ENCODE measurements at regions not wholly inside any gene's neighbourhood (a gene's known extent, or its start where the extent isn't known, plus 50 kb on each side); places are given as distances from the start of the nearest gene placed in this dataset.

- Histone ChIP-seq H3K9me3 (no peaks in the 10 kb centered on the region), H3K27ac (no peak overlapping the region), H3K4me1 (ENCODE audit: insufficient read depth) (no peaks in the 10 kb centered on the region), H3K27me3 (no peaks in the 10 kb centered on the region), H3K36me3 (no peaks in the 10 kb centered on the region), H3K4me3 (no peak overlapping the region)
- no peak for TF ChIP-seq CTCF (IDR thresholded peaks at IDR 0.05)
- no peak for TF ChIP-seq EP300 (IDR thresholded peaks at IDR 0.05)
- TF ChIP-seq POLR2A (IDR thresholded peaks at IDR 0.05), result no peak
- WGBS, 3 donors, result 32 to 36% (median 35%) methylated on average over 9 of the region's 9 CpGs
- DNase-seq, result no peak
- intact Hi-C loops (cut with DNase I), result no loop called here
Observed at GRCh38 chr13:59458908-59459579, 704.7 kb downstream of the DIAPH3 start.

- no peak overlapping the region for H3K27ac ChIP-seq
- DNase-seq, result no peak
- H3K36me3 ChIP-seq, result no peaks in the 10 kb centered on the region
- H3K4me3 ChIP-seq, result no peak overlapping the region
- H3K4me1 ChIP-seq (ENCODE audit: insufficient read depth), result no peaks in the 10 kb centered on the region
- intact Hi-C loops (cut with DNase I), result no loop called here
- no peaks in the 10 kb centered on the region for H3K27me3 ChIP-seq
- H3K9me3 ChIP-seq, result no peaks in the 10 kb centered on the region
- TF ChIP-seq CTCF (IDR thresholded peaks at IDR 0.05) (no peak), POLR2A (IDR thresholded peaks at IDR 0.05) (no peak), EP300 (IDR thresholded peaks at IDR 0.05) (no peak)
- WGBS, 3 donors, result 85 to 93% (median 91%) methylated on average over 2 of the region's 2 CpGs
Observed at GRCh38 chr13:59459972-59460371, 703.8 kb downstream of the DIAPH3 start.

DNA sequence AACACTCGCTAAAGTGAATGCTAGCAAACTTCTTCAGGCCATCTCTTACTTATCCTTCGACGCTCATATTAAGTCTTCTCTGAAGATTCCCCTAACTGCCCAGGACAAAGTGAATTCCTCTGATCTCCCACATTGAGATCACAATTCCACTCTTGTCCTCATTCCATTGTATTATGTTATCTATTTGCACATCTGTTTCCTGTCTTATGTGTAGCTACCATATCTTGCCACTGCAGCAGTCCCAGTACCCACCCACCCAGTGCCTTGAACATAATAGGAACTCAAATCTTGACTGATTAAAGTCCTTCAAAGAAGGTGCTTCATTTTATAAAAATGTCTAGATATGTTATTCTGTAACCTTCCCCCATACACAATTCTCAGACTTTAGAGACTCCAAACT lies 702.3 kb downstream of the DIAPH3 start:
- intact Hi-C loops (cut with DNase I), result no loop called here
- no peaks in the 10 kb centered on the region for H3K36me3 ChIP-seq
- 86 to 92% (median 89%) methylated on average over 3 of the region's 3 CpGs for WGBS, 3 donors
- no peaks in the 10 kb centered on the region for H3K9me3 ChIP-seq
- TF ChIP-seq CTCF (IDR thresholded peaks at IDR 0.05) (no peak), POLR2A (IDR thresholded peaks at IDR 0.05) (no peak), EP300 (IDR thresholded peaks at IDR 0.05) (no peak)
- no peaks in the 10 kb centered on the region for H3K4me1 ChIP-seq (ENCODE audit: insufficient read depth)
- no peaks in the 10 kb centered on the region for H3K27me3 ChIP-seq
- H3K27ac ChIP-seq, result no peak overlapping the region
- H3K4me3 ChIP-seq, result no peak overlapping the region
- DNase-seq, result no peak

GRCh38 chr13:59463023-59463422 lies 700.7 kb downstream of the DIAPH3 start:
- no peaks in the 10 kb centered on the region for H3K27me3 ChIP-seq
- WGBS, 3 donors, result 93 to 100% (median 97%) methylated on average over 3 of the region's 3 CpGs
- no peak overlapping the region for H3K27ac ChIP-seq
- intact Hi-C loops (cut with DNase I), result no loop called here
- H3K36me3 ChIP-seq, result no peaks in the 10 kb centered on the region
- no peaks in the 10 kb centered on the region for H3K4me1 ChIP-seq (ENCODE audit: insufficient read depth)
- no peak overlapping the region for H3K4me3 ChIP-seq
- H3K9me3 ChIP-seq, result no peaks in the 10 kb centered on the region
- TF ChIP-seq POLR2A (IDR thresholded peaks at IDR 0.05), result no peak
- TF ChIP-seq EP300 (IDR thresholded peaks at IDR 0.05), result no peak
- TF ChIP-seq CTCF (IDR thresholded peaks at IDR 0.05), result no peak
- DNase-seq, result no peak
